ENCODE measurements at regions not wholly inside any gene's neighbourhood (a gene's known extent, or its start where the extent isn't known, plus 50 kb on each side); places are given as distances from the start of the nearest gene placed in this dataset.

- H3K36me3 ChIP-seq (ENCODE audit: control insufficient read depth, insufficient read depth, low read length) = no peaks in the 10 kb centered on the region
- FAIRE-seq = no peak
- DNase-seq (ENCODE audit: low read depth) = no peak
- TF ChIP-seq CTCF (IDR thresholded peaks at IDR 0.05; ENCODE audit: insufficient read depth, low read length, severe bottlenecking) = no peak
- H3K4me3 ChIP-seq (ENCODE audit: low read depth, low read length) = no peak overlapping the region
- no peaks in the 10 kb centered on the region for H3K27me3 ChIP-seq (ENCODE audit: control insufficient read depth, insufficient read depth, low read length)
These were observed 85.5 kb upstream of the MKLN1 start for GRCh38 chr7:131242123-131242650.

GRCh38 chr7:131244259-131244852 lies 83.3 kb upstream of the MKLN1 start:
- Histone ChIP-seq H3K27me3 (ENCODE audit: control insufficient read depth, insufficient read depth, low read length) (no peaks in the 10 kb centered on the region), H3K4me3 (ENCODE audit: low read depth, low read length) (no peak overlapping the region), H3K36me3 (ENCODE audit: control insufficient read depth, insufficient read depth, low read length) (no peaks in the 10 kb centered on the region)
- no peak for TF ChIP-seq CTCF (IDR thresholded peaks at IDR 0.05; ENCODE audit: insufficient read depth, low read length, severe bottlenecking)
- peak; percentile 80 for DNase-seq (ENCODE audit: low read depth)
- FAIRE-seq = no peak

- DNase-seq (ENCODE audit: low read depth) (peak; percentile 93), FAIRE-seq (no peak)
- Histone ChIP-seq H3K4me3 (ENCODE audit: low read depth, low read length) (no peak overlapping the region), H3K27me3 (ENCODE audit: control insufficient read depth, insufficient read depth, low read length) (no peaks in the 10 kb centered on the region), H3K36me3 (ENCODE audit: control insufficient read depth, insufficient read depth, low read length) (no peaks in the 10 kb centered on the region)
- no peak for TF ChIP-seq CTCF (IDR thresholded peaks at IDR 0.05; ENCODE audit: insufficient read depth, low read length, severe bottlenecking)
These were observed 78.7 kb upstream of the MKLN1 start for GRCh38 chr7:131249003-131249402.

GRCh38 chr7:131249483-131249882 lies 78.2 kb upstream of the MKLN1 start:
- FAIRE-seq (no peak), DNase-seq (ENCODE audit: low read depth) (no peak)
- Histone ChIP-seq H3K27me3 (ENCODE audit: control insufficient read depth, insufficient read depth, low read length) (no peaks in the 10 kb centered on the region), H3K4me3 (ENCODE audit: low read depth, low read length) (no peak overlapping the region), H3K36me3 (ENCODE audit: control insufficient read depth, insufficient read depth, low read length) (no peaks in the 10 kb centered on the region)
- no peak for TF ChIP-seq CTCF (IDR thresholded peaks at IDR 0.05; ENCODE audit: insufficient read depth, low read length, severe bottlenecking)

- Histone ChIP-seq H3K36me3 (ENCODE audit: control insufficient read depth, insufficient read depth, low read length) (no peaks in the 10 kb centered on the region), H3K27me3 (ENCODE audit: control insufficient read depth, insufficient read depth, low read length) (no peaks in the 10 kb centered on the region), H3K4me3 (ENCODE audit: low read depth, low read length) (no peak overlapping the region)
- no peak for FAIRE-seq
- no peak for TF ChIP-seq CTCF (IDR thresholded peaks at IDR 0.05; ENCODE audit: insufficient read depth, low read length, severe bottlenecking)
- no peak for DNase-seq (ENCODE audit: low read depth)
These were observed 77.3 kb upstream of the MKLN1 start for GRCh38 chr7:131250331-131250730.

- no peak for FAIRE-seq
- Histone ChIP-seq H3K4me3 (ENCODE audit: low read depth, low read length) (no peak overlapping the region), H3K36me3 (ENCODE audit: control insufficient read depth, insufficient read depth, low read length) (no peaks in the 10 kb centered on the region), H3K27me3 (ENCODE audit: control insufficient read depth, insufficient read depth, low read length) (no peaks in the 10 kb centered on the region)
- TF ChIP-seq CTCF (IDR thresholded peaks at IDR 0.05; ENCODE audit: insufficient read depth, low read length, severe bottlenecking) = no peak
- no peak for DNase-seq (ENCODE audit: low read depth)
These were observed 76.3 kb upstream of the MKLN1 start for GRCh38 chr7:131251371-131251770.

Data from bronchial epithelial cell (primary cell).